ENCODE measurements at regions not wholly inside any gene's neighbourhood (a gene's known extent, or its start where the extent isn't known, plus 50 kb on each side); places are given as distances from the start of the nearest gene placed in this dataset.

DNA sequence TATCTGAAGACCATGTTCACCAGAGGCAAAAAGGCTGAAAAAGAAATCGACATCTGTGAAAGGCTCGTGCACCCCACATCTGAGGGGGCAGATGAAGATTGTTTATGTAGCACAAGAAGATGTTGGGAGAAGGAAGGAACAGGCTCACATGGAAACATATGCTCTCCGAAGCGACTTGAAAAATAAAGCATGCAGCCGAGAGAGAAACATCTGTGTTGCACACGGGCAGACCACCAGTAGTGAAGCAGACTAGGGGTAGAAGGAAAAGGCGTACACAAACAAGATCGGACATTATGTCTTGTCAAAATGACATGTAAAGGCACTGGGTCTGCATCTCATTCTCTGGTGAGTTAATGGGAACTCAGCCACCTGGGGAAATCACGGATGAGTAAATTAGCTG is 356.5 kb downstream of the ZIC4 start:
- peak in 2 of 10 donors; percentile 1 to 44 for DNase-seq
- intact Hi-C loops (cut with DNase I): no loop called here

DNA sequence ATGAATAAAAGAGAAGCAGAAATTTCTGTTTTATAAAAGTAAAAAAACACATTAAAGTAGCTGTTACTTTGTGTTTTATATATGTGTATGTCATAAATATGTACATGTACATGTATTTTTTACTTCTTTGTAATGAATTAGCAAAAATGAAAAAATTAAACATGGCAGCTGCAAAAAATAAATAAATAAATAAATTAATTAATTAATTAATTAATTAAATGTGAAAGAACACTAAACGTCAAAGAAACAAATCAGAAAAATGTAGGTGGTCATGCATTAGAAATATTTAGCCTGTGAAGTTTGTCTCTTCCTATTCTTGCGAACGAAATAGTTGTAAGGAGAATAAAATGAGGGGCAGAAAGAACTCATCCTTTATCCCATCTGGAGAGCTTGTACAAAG is 357.0 kb downstream of the ZIC4 start:
- intact Hi-C loops (cut with DNase I): no loop called here
- no peak for DNase-seq

DNA sequence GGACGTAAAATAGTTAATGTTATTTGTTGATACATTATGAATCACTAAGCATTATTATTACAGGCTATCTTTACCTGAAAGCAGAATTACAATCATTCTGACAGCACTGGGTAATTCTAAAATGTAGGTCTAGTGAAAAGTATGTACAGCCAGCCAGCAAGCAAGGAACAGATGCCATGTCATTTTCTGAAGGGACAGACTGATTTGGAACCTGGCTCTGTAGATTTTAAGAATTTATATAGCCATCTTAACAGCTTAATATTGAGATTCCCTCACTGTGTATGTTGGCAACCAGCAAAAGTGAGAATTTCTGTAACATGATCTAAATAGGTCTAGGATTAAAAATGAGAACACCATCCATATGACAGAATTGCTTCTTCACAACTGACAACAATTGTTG is 359.4 kb downstream of the ZIC4 start:
- DNase-seq: no peak
- intact Hi-C loops (cut with DNase I): no loop called here

DNA sequence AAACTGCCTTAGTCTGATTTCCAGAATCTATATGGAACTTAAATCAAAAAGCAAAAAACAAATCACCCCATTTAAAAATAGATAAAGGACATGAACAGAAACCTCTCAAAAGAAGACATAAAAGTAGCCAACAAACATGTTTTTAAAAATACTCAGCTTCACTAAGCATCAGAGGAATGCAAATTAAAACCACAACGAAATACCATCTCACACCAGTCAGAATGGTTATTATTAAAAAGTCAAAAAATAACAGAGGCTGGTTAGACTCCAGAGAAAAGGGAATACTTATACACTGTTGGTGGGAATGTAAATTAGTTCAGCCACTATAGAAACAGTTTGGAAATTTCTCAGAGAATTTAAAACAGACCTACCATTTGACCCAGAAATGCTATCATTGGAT is 367.9 kb downstream of the ZIC4 start:
- intact Hi-C loops (cut with DNase I): no loop called here
- no peak for DNase-seq

DNA sequence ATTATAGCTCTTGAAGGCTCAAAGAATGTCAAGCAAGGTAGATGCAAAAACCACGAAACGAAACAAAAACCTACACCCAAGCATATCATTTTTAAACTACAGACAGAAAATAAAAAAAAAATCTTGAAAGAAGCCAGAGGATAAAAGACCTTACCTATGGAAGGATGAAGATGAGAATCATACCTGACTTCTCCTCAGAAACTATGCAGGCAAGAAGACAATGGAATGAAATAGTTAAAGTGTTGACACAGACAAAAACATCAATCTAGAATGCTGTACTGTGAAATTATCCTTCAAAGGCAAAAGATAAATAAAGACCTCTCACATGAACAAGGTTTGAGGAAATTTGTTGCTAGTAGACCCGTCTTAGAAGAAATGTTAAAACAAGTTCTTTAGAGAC is 372.0 kb downstream of the ZIC4 start:
- intact Hi-C loops (cut with DNase I): no loop called here
- no peak for DNase-seq

DNA sequence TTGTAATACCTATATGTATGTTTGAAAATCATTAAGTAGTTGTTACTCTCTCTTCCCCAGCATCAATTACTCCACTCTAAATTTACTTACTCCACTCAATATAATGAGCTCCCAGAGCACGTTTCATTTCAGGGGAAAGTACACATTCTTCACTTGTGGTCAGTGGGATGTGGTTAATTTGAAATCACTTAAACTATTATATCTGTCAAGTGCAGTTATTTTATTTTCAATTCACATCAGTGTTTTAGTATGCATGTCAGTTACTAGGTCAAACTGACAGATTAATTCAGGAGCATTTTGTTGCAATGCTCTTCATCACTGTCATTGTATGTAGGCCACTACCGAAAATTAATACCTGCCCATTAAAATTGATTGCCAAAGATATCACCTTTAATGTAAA is 376.1 kb downstream of the ZIC4 start:
- DNase-seq: no peak
- intact Hi-C loops (cut with DNase I): no loop called here

DNA sequence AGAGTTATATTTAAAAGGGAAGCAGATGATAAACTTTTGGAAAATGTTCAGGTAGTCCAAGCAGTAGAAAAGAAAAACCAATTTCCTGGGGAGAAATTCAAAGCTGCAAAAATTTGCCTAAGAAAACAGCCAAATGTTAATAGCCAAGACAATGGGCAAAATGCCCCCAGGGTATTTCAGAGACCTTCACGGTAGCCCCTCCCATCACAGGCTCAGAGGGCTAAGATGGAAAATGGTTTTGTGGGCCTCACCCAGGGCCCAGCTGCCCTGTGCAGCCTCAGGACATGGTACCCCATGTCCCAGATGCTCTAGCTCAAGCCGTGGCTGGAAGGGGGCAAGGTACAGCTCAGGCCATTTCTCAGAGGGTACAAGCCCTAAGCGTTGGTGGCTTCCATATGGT is 391.0 kb downstream of the ZIC4 start:
- DNase-seq: no peak
- intact Hi-C loops (cut with DNase I): no loop called here

DNA sequence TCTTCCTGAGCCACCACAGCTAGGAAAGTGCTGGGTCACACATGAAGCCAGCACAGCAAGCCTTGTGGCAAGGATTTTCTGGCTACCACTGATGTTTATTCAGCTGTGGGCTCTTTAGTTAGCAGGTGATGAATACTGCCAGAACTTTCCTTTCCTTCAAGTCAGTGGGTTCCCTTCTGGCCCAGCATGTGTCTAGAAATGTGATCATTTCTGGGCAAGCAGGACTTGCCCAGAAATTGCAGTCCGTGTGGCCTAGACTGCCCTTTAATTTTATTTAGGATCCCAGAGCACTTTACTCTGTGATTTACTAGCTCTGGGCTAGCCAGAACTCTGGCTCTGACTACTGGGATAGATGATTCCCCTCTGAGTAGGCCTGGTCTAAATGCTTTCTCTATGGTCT is 397.5 kb downstream of the ZIC4 start:
- intact Hi-C loops (cut with DNase I): no loop called here
- DNase-seq: no peak

DNA sequence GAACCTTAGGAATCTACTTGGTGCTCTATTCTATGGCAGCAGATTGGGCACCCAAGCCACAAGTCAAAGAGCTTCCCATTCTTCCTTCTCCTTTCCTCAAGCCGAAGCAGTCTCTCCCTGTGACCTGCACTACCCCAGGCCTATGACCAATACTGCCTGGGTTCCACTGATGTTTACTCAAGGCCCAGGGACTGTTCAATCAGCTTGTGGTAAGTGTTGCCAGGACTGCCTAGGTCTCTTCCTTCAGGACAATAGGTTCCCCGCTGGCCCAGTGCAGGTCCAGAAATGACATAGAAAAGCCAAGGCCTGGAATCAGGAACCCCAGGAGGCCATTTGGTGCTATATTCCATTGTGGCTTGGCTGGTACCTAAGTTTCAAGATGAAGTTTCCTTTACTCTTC is 397.9 kb downstream of the ZIC4 start:
- intact Hi-C loops (cut with DNase I): no loop called here
- no peak for DNase-seq

DNA sequence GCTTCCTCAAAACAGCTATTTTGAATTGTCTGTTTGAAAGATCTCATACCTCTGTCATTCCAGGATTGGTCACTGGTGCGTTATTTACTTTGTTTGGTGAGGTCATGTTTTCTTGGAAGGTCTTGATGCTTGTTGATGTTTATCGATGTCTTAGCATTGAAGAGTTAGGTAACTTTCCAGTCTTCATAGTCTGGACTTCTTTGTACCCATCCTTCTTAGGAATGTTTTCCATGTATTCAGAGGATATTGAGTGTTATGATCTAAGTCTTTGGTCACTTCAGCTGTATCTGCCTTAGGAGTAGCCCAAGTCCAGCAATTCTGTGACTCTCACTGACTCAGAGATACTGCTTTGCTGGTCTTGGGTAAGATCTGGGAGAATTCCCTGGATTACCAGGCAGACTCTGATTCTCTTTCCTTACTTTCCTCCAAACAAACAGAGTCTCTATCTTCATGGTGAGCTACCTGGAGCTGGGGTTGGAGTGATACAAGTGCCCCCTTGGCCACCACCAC is 398.6 kb downstream of the ZIC4 start:
- DNase-seq: no peak
- intact Hi-C loops (cut with DNase I): no loop called here

DNA sequence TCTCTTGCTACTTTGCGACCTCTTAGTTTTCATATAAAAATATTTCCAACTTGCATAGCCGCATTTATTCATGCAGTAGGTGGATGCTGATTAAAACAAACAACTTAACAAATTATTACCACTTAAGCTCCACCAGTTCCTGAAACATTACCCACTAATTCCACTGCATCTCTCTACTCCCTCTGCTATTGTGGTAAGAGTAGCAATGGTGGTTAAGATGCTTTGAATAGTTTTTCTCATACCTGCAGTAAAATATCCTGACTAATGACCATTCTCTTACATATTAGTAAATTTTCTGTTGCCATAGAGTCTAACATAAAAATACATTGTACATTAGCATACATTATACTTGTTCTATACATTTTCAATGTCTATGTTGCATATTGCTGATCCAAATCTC is 397.6 kb upstream of the PLSCR5 start:
- intact Hi-C loops (cut with DNase I): no loop called here
- no peak for DNase-seq

DNA sequence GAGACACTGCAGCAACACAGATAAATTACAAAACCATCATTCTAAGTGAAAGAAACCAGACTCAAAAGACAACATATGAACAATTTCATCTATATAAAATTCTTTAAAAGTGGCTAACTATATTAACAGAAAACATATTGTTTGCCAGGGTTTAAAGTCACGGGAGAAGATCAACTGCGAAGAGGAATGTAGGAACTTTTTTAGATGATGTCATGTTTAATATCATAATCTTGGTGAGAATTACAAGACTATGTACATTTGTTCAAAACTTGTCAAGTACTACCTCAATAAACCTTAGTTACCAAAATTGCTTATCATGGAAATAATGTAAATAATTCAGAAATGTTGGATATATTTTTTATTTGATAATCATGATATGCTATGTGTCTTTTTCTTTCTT is 395.1 kb upstream of the PLSCR5 start:
- no peak for DNase-seq
- intact Hi-C loops (cut with DNase I): no loop called here

DNA sequence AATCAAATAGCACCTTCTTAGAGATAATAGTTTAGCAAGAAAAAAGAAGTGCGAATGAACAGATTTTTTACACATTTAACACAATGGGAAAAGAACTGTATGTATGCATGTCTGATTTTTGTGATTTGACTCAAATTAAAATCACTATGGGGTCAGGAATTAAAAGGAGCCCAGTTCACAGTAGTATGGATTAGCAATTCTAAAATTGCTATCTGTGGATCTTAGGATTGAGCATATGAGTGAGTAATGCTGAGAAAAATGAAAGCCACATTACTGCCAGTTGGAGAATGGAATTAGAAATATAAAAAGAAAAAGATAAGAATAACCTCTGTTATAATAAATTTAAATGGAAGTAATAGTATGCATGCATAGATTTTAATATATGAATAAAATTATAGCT is 386.8 kb upstream of the PLSCR5 start:
- intact Hi-C loops (cut with DNase I): no loop called here
- DNase-seq: no peak

DNA sequence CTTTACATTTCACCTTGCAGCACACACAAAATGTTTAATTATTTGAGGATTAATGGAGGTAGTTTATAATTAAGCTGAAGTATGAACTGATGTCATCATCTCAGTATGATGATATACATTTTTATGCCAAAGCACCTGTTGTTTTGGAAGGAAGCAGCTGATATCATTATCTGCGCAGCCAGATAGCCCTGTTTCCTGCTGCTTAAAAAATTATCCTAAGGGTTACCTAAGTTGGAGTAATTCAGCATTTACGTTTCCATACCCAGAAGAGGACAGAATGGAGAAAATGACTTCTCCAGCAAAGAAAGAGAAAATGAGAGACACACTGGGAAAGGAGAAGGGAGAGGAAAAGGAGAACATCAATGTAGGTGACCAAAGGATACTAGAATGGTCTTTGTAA is 370.3 kb upstream of the PLSCR5 start:
- no peak for DNase-seq
- intact Hi-C loops (cut with DNase I): no loop called here

DNA sequence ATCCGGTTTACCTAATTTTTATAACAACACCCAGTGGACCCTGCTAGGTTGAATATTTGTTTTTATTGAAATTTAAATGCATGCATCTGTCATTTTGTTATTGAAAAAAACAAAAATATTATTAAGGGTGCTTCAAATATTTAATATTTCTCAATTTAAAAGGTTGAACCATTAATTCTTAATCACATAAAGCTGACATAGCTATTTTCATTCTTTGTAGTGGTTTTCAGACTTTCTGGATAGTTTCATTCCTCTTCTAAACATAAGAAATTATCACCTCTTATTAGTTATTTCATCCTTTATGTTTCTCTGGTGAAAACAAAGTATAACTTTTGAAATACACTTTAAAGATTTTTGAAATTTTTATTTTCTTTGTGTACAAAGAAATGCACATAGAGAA is 369.9 kb upstream of the PLSCR5 start:
- intact Hi-C loops (cut with DNase I): no loop called here
- DNase-seq: no peak

DNA sequence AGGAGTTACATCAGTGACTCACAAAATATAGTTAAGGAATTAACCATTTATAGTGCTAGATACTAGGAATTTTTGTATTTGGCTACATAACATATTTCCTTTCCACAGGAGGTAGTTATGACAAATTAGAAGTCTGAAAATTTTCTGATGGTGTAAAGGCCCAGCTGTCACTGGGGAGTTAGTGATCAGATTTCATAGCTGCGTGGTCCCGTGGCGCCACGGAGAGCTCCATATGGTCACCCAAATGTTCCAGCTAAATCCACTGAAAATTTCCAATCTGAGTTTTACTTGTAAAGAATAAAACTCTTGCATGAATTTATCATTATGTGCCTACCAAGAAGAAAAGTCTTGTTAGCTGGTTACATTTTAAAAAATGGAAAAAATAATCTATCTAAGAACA is 368.9 kb upstream of the PLSCR5 start:
- intact Hi-C loops (cut with DNase I): no loop called here
- peak in 4 of 10 donors; percentile 9 to 66 (median 44) for DNase-seq

DNA sequence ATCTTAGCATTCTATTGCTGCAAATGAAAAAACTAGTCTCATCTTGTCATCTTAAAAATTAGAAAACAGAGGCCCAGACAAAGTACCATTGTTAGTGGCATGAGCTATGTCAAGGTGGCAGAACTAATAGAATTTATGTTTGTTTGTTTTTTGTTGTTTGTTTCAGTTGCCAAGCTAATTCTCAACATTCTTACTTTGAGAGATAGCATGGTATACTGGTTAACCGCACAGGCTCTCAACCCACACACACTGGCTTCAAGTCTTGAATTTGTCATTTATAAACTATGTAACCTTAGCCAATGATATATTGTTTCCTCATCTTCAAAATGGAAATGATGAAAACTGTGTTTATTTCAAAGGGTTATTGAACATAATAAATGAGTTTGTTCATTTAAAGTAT is 367.6 kb upstream of the PLSCR5 start:
- intact Hi-C loops (cut with DNase I): no loop called here
- DNase-seq: no peak

DNA sequence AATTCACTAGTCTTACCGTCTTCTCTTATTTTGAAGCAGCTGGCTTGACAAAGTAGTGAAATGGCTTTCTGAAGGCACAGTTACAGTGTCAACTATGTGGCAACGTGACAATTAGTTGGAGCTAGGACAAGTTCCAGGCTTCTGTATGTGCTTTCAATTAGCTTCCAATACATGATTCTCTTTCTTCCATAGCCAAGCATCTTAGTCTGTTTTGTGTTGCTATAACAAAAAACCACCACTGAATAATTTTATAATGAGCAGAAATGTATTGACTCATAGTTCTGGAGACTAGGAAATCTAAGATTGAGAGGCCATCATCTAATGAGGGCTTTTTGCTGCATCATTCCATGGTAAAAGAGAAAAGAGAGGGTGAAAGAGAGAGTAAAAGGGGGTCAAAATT is 365.1 kb upstream of the PLSCR5 start:
- intact Hi-C loops (cut with DNase I): no loop called here
- no peak for DNase-seq

DNA sequence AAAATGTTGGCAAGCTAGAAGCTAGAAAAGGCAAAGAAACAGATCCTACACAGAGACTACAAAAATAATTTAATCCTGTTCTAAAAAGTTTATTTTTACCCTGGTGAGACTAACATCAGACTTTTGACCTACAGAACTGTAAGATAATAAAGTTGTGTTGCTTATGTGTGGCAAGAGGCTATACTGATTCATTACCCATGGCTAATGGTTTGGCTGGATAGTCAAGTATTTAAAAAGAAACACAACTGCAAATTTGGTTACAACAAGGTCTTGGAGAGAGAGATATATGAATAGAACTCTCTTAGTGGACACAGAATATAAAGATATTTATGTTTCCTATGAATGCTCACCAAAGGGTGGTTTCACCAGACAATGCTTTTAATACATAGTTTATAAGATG is 364.2 kb upstream of the PLSCR5 start:
- DNase-seq: no peak
- intact Hi-C loops (cut with DNase I): no loop called here

DNA sequence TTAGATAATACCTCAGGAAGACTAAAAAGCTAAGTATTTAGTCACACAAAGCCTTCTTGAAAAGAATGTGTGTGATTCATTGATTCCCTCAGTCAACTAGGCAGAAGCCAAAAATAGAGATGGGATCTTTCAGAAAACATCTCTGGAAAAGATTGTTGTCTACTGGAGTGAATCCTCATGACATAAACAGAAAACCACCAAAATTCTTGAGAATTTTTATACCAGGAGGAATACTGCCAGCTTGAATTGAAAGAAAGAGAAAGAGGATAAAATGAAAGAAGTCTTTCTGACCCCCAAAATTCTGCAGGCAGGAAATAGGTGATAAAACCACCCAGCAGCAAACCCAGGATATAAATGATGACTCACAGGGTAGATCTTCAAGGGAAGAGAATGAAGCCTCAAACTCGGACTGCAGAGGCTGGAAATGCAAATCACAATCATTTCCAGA is 363.1 kb upstream of the PLSCR5 start:
- intact Hi-C loops (cut with DNase I): no loop called here

DNA sequence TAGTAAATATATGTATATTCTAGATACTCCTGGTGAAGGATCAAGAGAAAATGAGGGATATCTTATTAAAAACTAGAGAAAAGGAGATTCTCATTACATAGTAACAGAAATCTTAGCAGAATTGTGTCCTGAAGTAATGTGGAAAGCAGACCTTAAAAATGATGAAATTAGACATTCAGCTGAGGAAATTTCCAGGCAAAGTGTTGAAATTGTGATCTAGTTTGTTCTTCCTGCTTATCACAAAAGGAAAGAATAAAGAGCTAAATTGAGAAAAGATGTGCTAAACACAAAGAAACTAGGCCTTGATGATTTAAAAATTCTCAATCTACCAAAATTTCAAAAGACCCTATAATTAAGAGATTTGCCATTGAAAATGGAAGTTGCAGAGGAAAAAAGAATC is 362.6 kb upstream of the PLSCR5 start:
- intact Hi-C loops (cut with DNase I): no loop called here
- DNase-seq: no peak

More for the DNA sequence above, 363.1 kb upstream of the PLSCR5 start:
- DNase-seq: no peak

DNA sequence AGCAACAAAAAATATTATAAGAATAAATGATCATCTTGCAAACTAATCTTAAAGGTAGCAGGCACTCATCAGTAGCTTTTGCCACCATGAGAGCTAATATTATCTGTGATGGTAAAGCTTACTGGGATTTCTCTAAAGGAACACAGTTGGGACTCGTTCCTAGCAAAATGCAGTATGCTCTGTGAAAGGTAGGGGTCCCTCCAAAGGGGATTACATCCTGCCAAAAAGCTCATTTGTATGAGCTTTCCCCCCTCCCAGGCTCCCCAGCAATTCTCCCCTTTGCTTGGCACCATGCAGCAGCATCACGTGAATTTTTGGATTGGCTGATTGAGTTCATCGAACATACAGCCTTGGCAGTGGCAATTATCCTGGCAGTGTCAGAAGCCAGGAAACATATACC is 361.0 kb upstream of the PLSCR5 start:
- intact Hi-C loops (cut with DNase I): no loop called here
- DNase-seq: no peak

DNA sequence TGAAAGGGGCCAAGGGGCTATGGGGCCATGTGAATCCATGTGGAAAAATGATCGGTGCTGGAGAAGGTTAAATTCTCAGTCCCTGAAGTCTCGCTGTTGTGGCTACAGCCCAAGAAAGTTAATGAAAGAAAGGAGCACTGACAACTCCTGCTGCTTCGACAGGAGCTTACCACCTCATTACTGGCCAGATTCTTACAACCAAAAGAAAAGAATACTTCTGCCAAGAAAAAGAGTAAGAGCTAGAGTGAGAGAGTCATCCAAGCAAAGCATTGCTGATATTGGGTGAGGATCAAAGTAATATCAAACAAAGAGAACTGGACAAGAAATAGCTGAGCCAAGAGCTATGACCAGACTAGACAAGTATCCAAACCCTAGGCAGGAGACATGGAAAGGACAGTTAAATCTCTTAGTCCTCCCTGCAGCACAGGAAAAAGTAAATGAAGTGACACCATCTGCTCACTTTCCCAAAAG is 348.4 kb upstream of the PLSCR5 start:
- no peak for DNase-seq

More for the DNA sequence above, 348.4 kb upstream of the PLSCR5 start:
- intact Hi-C loops (cut with DNase I): no loop called here
